Ascending aorta (tissue), 2 donors: ENCODE measurements at regions not wholly inside any gene's neighbourhood (a gene's known extent, or its start where the extent isn't known, plus 50 kb on each side); places are given as distances from the start of the nearest gene placed in this dataset.

ENCODE experiments used
- DNase-seq, 2 donors: peaks; one replicate each; pipeline ENCODE4 v3.0.0-alpha.2; 2019; ENCODE audit warnings: low spot score in 2 of 2
- H3K27ac ChIP-seq, 2 donors: fragments of 200-600 bp; sonication (generic); one replicate each; pipeline ENCODE4 v1.5.1; 2016 to 2017; ENCODE audit warnings: mild to moderate bottlenecking in 1 of 2
- H3K27me3 ChIP-seq: fragments of 200-600 bp; sonication (generic); one replicate; pipeline ENCODE4 v1.5.1; 2017
- H3K36me3 ChIP-seq, 2 donors: fragments of 200-600 bp; sonication (generic); one replicate each; pipeline ENCODE4 v1.5.1; 2016
- H3K4me1 ChIP-seq, 2 donors: fragments of 200-600 bp; sonication (generic); one replicate each; pipeline ENCODE4 v1.5.1; 2016 to 2017; ENCODE audit warnings: mild to moderate bottlenecking in 1 of 2
- H3K4me3 ChIP-seq, 2 donors: fragments of 200-600 bp; sonication (generic); one replicate each; pipeline ENCODE4 v1.5.1; 2016 to 2017; ENCODE audit warnings: mild to moderate bottlenecking in 1 of 2
- H3K9me3 ChIP-seq, 2 donors: fragments of 200-600 bp; sonication (generic); one replicate each; pipeline ENCODE4 v1.5.1; 2016
- CTCF ChIP-seq, 3 experiments: fragments of 200-600 bp in 2 of 3; fragments of 450-650 bp in 1 of 3; sonication (generic) in 2 of 3; IDR thresholded peaks; one replicate each; pipeline ENCODE4 v1.5.1; 2016 to 2019; ENCODE audit warnings: antibody characterized with exemption in 3 of 3, mild to moderate bottlenecking in 1 of 3, moderate library complexity in 1 of 3
- intact Hi-C: fragments of 100-400 bp; cut with DNase I; formaldehyde crosslinking; loops from one replicate; pipeline ENCODE4 v1.15.1; 2023

- no peak for TF ChIP-seq CTCF (IDR thresholded peaks at IDR 0.05)
- H3K27ac ChIP-seq = no peak overlapping the region
- H3K27me3 ChIP-seq = no peaks in the 10 kb centered on the region
- peaks cover 24 to 58% of the 10 kb centered on the region in 2 donors for H3K36me3 ChIP-seq
- no peaks in the 10 kb centered on the region for H3K4me1 ChIP-seq
- intact Hi-C loops = no loop called here
- H3K9me3 ChIP-seq = no peaks in the 10 kb centered on the region
- no peak overlapping the region for H3K4me3 ChIP-seq
- DNase-seq = no peak
Measured at GRCh38 chr21:36247316-36248010, 72.5 kb upstream of the MORC3 start.

DNA sequence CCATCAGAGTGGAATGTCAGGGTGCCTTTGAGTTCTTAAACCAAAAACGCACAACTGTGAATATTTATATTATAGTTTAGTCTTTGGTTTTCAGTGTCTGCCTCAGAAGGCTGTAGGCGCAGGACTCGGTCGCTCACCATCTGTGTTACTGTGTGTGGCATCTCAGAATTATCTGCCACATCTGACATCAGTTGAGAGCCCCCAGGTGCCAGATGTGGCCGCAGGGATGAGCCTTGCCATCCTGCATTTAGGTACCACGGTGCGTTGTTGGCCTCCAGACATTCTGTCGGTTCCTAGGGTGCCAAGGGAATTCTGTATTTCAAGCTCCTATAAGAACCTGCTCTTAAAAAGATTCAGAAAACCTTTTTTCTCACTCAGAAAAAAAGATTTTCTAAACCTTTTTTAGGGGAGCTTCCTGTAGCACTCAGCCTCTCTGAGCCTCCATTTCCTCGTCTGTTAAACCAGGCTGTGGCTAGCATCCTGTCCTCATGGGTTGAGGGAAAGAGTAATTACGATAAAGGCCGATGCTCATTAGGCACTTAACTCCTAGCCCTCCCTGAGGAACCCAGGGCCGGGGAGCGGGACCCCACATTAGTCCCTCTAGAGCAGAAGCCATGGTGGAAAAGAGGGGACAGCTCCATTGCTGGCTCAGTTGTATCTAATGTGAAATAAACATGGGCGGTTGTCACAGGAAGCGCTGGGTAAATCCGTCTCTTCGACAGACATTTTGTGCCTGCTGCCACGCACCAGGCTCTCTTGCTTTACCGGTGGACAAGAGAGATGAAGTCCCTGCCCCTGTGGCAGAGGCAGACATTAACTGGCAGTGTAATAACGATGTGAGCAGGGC lies 70.2 kb upstream of the MORC3 start:
- no peaks in the 10 kb centered on the region for H3K4me1 ChIP-seq
- intact Hi-C loops = no loop called here

DNA sequence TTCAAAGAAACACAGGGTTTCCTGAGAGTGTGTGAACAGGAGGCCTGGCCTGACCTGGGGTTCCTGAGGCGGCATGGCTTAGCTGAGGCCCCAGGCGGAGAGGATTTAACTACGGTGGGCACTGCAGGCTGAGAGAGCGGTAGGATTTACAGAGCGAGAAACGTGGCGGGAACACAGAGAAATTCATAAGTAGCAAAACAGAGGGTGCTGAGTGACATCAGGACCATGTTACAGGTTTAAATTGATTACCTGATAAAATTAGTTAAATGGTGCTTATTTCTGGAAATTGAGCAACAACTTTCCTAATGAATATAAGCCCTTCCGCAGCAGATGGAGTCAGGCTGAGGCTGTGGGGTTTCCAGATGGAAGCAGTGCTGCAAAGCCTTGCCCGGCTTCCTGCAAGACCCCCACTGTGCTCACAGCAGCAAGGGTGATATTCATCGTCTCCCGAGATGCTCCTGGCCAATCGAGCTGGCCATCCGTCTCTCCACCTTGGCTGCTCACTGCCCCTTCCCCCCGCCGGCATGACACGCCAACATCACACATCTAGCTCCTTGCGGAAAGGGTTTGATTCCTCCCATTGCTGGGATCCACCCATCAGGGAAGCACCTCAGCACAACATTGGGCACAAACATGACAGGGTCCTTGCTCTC lies 69.4 kb upstream of the MORC3 start:
- Histone ChIP-seq H3K27ac (no peak overlapping the region), H3K4me3 (no peak overlapping the region), H3K9me3 (no peaks in the 10 kb centered on the region), H3K27me3 (no peaks in the 10 kb centered on the region), H3K36me3 (peaks cover 17 to 66% of the 10 kb centered on the region in 2 donors), H3K4me1 (no peaks in the 10 kb centered on the region)
- intact Hi-C loops = no loop called here
- no peak for DNase-seq
- TF ChIP-seq CTCF (IDR thresholded peaks at IDR 0.05) = no peak

More for the DNA sequence above, 70.2 kb upstream of the MORC3 start:
- TF ChIP-seq CTCF (IDR thresholded peaks at IDR 0.05) = no peak
- Histone ChIP-seq H3K36me3 (peaks cover 24 to 72% of the 10 kb centered on the region in 2 donors), H3K4me3 (no peak overlapping the region), H3K27me3 (no peaks in the 10 kb centered on the region), H3K9me3 (no peaks in the 10 kb centered on the region), H3K27ac (no peak overlapping the region)
- no peak for DNase-seq

- Histone ChIP-seq H3K4me3 (no peak overlapping the region), H3K9me3 (no peaks in the 10 kb centered on the region), H3K36me3 (peaks cover 5 to 50% of the 10 kb centered on the region in 2 donors)
Measured at GRCh38 chr21:36254106-36254941, 65.7 kb upstream of the MORC3 start.

More at GRCh38 chr21:36254106-36254941, 65.7 kb upstream of the MORC3 start:
- TF ChIP-seq CTCF (IDR thresholded peaks at IDR 0.05) = no peak
- Histone ChIP-seq H3K27me3 (no peaks in the 10 kb centered on the region), H3K4me1 (no peaks in the 10 kb centered on the region), H3K27ac (no peak overlapping the region)
- intact Hi-C loops = no loop called here
- no peak for DNase-seq
